Islet of Langerhans (tissue), 1 donor: ENCODE measurements at regions not wholly inside any gene's neighbourhood (a gene's known extent, or its start where the extent isn't known, plus 50 kb on each side); places are given as distances from the start of the nearest gene placed in this dataset.
A peak's percentile ranks its signal among the peaks of the same experiment; 100 is the strongest.
"Not testable (repeated sequence)": the region's sequence is repeated elsewhere in the genome, so short reads cannot be mapped to it uniquely, and the experiment has no call there.

Source experiments
- FAIRE-seq: peaks from one replicate; lab custom pipeline; 2011; peaks lifted over from hg19 to GRCh38; lab: Jason Lieb, UNC

DNA sequence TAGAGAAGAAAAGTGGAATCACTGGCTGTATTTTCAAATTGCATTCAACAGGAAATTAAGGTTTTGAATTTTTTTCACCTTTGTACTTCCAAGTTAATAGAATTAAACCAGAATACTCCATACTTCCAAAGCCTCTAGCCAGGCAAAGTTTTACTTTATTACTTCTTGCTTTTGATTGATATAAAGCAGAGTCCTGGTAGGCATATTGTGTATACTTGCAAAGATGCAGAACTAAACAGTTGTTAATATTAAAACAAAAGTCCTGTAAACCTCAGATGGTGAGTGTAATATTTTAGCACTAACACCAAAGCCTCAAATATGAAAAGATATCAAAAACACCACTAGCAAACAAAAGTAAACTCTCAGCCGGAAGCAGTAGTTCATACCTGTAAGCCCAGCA lies 107.2 kb upstream of the C2CD4B start:
- no peak for FAIRE-seq

DNA sequence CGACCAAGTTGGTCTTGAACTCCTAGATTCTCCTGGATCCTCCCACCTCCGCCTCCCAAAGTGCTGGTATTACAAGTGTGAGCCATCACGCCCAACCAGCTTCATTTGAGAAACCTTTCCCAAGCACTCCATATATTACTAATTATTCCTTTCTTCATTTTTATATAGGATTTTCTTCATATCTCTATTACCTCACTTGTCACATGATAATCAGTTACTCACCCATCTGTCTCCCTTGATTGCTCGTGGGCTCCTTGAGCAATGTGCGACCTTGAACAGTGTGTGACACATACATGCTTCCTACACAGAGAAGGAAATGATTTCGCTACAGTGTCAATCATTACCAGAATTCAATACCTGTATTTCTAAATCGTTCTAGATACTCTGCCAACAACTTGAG lies 110.7 kb upstream of the C2CD4B start:
- FAIRE-seq: no peak

- FAIRE-seq: no peak
These were observed 112.8 kb upstream of the C2CD4B start for GRCh38 chr15:62277816-62278394.

GRCh38 chr15:62278534-62278933 lies 113.4 kb upstream of the C2CD4B start:
- no peak for FAIRE-seq

DNA sequence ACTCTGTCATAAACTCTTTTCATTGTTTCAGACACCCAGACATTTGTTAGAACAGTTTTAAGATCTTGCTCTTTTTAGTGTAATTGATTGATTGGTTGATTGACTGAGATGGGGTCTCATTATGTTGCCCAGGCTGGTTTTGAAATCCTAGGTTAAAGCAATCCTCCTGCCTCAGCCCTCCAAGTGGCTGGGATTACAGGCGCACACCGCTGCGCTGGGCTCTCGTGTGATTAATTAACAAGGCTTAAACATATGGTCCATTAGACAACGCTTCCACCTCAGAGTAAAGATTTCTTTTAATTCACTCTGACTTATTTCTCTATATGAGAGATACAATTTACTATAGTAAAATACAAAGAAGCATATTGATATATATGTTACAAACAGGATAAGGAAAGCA lies 114.0 kb upstream of the C2CD4B start:
- peak; percentile 56 for FAIRE-seq

DNA sequence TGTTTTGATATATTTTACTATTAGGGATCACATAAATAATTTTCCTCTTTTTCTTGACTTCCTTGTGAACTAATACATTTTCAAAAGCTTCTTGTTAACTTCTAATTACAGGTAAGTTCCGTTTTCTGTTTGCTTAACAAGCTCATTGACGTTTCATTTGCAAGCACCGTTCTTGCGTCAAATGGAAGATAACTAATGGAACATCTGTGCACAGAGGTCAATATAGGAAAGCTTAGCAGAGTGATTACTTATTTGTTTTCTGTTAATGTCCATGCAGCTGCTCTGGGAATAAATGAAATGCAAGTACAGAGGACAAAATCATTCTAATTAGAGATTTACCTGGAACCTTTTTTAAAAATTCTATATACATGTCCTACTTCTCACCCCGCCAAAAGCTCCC lies 115.5 kb upstream of the C2CD4B start:
- FAIRE-seq: peak; percentile 100

DNA sequence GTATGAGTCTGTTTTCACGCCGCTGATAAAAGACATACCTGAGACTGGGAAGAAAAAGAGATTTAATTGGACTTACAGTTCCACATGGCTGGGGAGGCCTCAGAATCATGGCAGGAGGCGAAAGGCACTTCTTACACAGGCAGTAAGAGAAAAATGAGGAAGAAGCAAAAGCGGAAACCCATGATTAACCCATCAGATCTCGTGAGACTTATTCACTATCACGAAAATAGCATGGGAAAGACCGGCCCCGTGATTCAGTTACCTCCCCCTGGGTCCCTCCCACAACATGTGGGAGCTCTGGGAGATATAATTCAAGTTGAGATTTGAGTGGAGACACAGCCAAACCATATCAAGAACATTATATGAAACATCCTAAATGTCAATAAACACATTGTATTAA lies 116.7 kb upstream of the C2CD4B start:
- FAIRE-seq: not testable (repeated sequence)

DNA sequence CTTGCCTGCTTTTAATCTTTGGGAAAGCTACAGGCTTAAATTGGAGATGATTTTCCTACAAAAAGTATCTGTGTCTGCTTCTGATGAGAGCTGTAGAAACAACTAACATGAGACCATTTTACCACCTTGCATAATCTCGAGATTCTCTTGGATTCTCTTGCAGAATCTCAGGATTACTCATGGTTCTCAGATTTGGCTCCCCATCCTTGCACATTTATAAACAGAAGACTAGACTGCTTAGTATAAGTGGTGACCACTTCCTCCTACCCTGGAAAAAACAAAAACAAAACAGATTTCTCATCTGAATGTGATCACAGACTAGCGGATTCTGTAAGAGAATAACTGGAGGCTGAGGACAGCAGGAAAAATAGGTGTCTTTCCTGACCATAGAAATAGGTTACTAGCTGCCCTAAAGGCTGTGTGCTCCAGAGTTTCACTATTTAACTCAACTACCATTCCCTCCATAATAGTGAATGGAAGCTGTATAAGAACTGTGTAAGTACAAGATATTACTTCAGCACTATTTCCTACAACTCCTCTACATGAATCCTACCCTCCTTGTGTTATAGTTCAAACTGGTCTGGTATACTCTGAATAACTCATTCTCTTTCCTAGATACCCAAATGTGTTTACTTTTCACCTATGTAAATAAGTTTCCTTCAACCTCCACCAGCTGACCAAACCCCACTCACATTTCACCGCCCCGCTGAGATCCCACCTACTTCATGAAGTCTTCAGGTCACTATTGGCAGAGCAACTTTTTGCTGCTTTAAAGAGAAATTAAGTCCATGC lies 122.2 kb upstream of the C2CD4B start:
- no peak for FAIRE-seq

DNA sequence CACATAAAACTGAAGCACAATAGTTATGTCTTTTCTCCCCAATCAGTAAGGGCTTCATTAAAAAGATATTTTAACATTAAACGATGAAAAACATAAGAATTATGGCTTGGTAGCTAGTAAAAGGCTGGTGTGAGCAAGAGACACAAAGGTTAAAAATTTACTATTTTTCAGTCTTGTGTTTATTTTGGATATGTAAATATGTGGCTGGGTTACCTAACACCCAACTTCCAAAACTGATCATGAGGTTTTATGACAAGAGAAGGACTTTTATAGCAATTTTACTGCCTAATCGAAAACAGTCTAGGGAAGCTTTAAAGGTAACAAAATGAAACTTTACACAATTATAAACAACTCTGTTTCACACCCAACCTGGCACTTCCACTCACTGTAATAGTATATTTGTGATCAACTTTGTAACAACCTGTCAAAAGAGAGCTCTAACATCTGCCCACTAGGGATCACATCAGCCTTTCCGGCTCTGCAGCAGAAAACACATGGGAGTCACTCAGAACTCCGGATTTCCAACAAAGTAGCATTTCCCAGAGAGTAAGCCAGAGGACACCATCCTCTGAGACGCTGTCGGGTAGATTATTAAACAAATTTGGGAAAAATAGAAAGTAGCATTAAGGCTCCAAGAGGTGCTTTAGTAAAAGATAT lies 123.4 kb upstream of the C2CD4B start:
- FAIRE-seq: peak; percentile 21

- FAIRE-seq: no peak
These were observed 126.2 kb upstream of the C2CD4B start for GRCh38 chr15:62291262-62291661.

DNA sequence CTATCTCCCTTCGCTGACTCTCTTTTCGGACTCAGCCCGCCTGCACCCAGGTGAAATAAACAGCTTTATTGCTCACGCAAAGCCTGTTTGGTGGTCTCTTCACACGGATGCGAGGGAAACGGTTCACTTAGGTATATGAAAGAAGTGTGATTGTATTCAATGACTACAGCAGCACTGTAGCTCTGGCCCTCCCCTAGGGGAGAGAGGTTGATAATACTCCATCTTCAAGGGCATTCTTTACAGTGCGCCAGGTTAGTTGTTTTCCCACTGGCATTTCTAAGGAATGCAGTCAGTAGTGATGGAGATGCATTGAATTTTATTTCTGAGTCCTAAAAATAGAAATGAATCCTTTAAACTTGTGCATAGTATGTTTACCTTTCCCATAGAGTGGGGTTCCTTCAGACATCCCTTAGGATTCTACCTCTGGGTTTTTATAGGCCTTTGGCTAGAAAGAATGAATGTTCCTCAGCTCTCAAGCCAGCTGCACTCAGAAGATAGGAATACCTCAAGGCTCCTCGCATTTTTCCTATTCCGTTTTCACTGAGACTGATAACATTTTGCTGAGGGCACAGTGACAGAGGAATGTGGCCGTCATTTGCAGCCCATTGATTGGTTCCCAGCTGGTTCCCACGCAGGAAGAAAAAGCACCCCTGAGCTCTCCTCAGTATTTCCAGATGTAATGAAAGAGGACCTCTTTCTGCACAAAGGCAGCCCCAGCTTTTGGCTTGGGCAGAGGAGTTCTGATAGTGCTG lies 131.8 kb upstream of the C2CD4B start:
- FAIRE-seq: no peak

- no peak for FAIRE-seq
These were observed 132.4 kb upstream of the C2CD4B start for GRCh38 chr15:62297522-62297921.

DNA sequence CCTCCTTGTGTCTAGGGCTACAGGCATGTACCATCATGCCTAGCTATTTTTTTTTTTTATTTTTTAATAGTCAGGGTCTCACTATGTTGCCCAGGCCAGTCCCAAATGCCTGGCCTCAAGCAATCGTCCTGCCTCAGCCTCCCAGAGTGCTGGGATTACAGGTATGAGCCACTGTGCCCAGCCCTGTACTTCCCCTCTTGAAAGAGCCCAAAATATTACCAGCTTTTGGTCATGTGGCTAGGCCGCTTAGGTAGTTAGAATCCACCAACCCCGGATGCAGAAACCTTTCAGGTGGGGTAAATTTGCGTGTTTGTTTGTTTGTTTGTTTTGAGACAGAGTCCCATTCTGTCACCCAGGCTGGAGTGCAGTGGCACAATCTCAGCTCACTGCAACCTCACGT lies 132.8 kb upstream of the C2CD4B start:
- no peak for FAIRE-seq

GRCh38 chr15:62298811-62299210 lies 133.7 kb upstream of the C2CD4B start:
- no peak for FAIRE-seq

GRCh38 chr15:62299541-62299940 lies 134.5 kb upstream of the C2CD4B start:
- no peak for FAIRE-seq

DNA sequence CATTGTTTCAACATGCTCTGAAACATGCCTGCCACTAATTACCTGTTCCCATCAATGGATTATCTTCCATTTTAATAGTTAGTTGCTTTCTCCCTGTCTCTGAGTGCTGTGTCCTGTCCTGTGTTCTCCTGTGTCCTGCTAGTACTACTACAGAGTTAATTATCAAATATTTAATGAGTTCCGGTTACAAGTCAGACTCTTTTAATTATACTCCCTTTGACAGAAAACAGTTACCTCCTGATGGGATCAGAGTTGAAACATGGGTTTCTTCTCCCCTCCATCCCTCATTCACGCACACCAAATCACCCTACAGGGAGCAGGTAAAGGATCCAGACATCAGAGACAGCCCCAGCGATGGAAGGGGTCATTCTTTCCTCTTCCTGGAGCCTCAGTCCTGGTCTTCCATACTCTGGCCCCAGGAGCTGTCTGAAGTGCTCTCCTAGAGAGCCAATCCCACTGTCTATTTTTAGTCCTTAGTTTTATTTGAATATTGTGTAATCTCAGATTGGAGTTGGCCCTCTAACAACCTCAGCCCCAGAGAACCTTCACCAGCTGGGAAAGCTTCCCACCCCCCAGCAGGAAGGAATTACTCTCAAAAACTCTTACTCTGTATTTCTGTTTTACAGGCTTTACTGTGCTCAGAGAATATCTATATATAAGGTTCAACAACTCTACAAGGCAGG lies 137.0 kb upstream of the C2CD4B start:
- FAIRE-seq: peak; percentile 17

DNA sequence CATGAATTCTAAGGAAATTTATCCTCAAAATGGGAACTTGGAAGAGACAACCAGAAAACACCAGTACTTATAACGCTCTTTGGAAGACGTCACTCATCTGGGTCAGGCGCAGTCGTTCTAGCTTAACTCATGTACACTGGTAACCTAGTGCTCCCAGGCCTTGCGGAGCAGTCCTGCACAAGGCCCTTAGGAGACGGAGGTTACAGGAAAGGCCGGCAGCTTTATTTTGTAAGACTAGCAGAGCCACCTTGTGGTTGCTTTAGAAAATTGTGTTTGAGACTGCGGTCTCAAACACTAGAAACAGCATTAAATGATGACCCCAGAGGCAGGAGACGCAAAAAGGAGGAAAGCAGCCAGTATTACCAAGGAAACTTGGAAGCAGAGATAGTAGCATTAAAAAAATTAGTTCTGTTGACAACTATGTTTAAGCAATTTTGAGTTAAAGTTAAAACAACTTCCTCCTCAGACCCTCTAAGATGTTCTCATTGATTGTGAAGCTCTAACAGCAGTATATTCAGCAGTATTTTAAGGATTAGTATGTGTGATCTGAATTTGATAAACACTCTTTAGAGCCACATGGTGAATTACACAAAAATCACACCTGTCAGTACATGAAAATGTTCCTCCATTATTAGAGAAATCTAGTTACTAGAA lies 141.9 kb upstream of the C2CD4B start:
- FAIRE-seq: peak; percentile 99

GRCh38 chr15:62307551-62307950 lies 142.5 kb upstream of the C2CD4B start:
- no peak for FAIRE-seq

DNA sequence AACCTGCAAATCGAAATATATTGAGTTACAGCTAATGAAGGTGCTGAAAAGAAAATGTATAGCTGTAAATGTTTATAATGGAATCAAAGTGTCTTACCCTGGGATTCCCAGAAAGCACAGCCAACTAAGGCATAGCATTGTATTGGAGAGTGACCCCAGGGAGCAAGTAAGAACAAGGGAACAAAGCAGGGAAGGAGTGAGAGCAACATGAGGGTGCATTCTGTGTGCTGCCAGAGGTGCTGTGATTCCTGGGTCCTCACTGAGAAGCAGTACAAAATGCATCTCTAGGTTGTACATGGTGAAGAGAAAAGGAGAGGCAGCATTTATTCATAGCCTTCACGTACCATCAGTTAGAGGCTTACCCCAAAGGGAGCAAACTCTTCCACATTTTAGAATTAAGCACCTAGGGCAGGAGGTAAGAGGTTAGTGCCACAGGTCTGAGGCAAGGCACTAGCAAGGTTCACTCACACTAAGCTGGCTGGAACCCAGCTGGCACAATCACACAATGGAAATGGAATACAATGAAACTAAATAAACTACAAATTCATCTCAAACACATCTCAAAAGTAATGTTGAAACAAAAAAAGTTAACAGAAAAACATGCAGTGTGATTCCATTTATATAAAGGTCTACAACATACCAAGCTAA lies 151.5 kb upstream of the C2CD4B start:
- no peak for FAIRE-seq

DNA sequence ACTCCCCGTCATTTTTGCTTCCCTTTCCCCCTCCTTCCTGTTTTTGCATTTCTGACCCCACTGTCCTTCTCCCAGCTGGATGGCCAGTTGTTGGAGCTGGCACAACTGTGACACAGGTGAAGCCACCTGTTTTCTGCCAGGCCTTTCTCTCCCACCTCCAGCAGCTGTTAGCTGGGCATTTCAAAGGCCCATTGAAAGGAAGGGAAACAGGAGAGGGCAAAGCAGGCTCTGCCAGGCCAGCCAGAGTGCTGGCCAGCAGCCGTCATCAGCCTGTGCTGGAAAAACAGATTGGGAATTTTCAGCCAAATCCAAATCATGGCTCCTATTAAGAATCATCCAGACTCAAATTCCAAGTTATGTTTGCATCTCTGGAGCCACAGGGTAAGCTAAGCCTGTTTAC lies 155.2 kb upstream of the C2CD4B start:
- no peak for FAIRE-seq

DNA sequence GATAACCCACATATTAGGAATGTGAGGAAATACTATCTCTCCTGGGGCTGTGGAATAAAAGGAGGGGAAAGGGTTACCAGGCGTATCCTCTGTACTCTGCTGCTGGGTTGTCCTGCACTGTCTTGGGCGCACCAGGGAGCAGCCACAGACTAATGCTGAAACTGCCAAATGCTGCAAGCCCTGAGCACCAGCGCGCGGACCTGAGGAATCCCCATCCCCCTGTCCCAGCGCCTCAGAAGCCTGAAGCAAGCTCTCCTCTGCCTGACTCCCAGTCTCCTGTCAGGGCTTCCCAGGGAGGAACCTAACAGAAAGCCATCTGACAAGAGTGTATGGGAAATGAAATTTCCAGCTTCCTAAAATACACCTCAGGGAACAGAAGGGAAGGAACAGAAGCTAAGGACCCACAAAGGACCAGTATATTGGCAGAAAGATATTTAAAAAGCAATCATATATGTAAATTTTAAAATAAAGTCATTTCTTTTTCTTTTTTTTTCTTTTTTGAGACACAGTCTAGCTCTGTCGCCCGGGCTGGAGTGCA lies 158.3 kb upstream of the C2CD4B start:
- no peak for FAIRE-seq
